ENCODE measurements at regions not wholly inside any gene's neighbourhood (a gene's known extent, or its start where the extent isn't known, plus 50 kb on each side); places are given as distances from the start of the nearest gene placed in this dataset.

- TF ChIP-seq CTBP2 (IDR thresholded peaks at IDR 0.05; ENCODE audit: borderline replicate concordance, insufficient read depth, insufficient read length, low read length): no peak
- TF ChIP-seq CEBPB (IDR thresholded peaks at IDR 0.05; ENCODE audit: low read depth, low read length): no peak
- TF ChIP-seq EZH2 (IDR thresholded peaks at IDR 0.05; ENCODE audit: low read depth, low read length, severe bottlenecking): no peak
- no peak for TF ChIP-seq ATF3 (IDR thresholded peaks at IDR 0.05; ENCODE audit: insufficient read depth, low read depth, low read length)
- TF ChIP-seq HDAC6 (IDR thresholded peaks at IDR 0.05; ENCODE audit: low read depth, low read length): no peak
- no peak for TF ChIP-seq RNF2 (IDR thresholded peaks at IDR 0.05; ENCODE audit: borderline replicate concordance, low read depth, low read length, missing control alignments, poor library complexity, severe bottlenecking)
These were observed 243.1 kb downstream of the SEC14L1 start (continued) for GRCh38 chr17:77383613-77384608.
